ENCODE measurements at regions not wholly inside any gene's neighbourhood (a gene's known extent, or its start where the extent isn't known, plus 50 kb on each side); places are given as distances from the start of the nearest gene placed in this dataset.
A peak's percentile ranks its signal among the peaks of the same experiment; 100 is the strongest.

- no peaks in the 10 kb centered on the region for H3K4me1 Mint-ChIP-seq
- POLR2A ChIA-PET, result no interaction called here
- H3K4me3 Mint-ChIP-seq, result no peak overlapping the region
- H3K36me3 ChIP-seq (ENCODE audit: control insufficient read depth in 2 of 2, extremely low read depth in 1 of 2, insufficient read depth in 1 of 2, low read length in 1 of 2), result no peaks in the 10 kb centered on the region
- H3K27ac ChIP-seq (ENCODE audit: low read length), result no peak overlapping the region
- H3K9me3 ChIP-seq, result no peaks in the 10 kb centered on the region
- peaks cover 0 to 36% of the 10 kb centered on the region in 2 experiments for H3K27me3 ChIP-seq (replicated peaks in 1 of 2; ENCODE audit: control insufficient read depth in 2 of 2, extremely low read depth in 1 of 2, insufficient read depth in 2 of 2, low read length in 1 of 2)
- whole genome bisulfite sequencing (ENCODE audit: insufficient coverage), result 60% methylated on average over 9 of the region's 14 CpGs
- H3K27ac Mint-ChIP-seq, result no peak overlapping the region
- peaks cover 27 to 54% of the 10 kb centered on the region in 2 donors for H3K27me3 Mint-ChIP-seq
- CTCF ChIA-PET, result no interaction called here
- H3K4me1 ChIP-seq (ENCODE audit: control insufficient read depth in 1 of 2, extremely low read depth in 1 of 2, insufficient read depth in 2 of 2, low read length in 2 of 2), result no peaks in the 10 kb centered on the region
- ATAC-seq (replicated peaks in 1 of 4) (no peak), DNase-seq (peak in 1 of 35 experiments; percentile 18)
- H3K9me3 Mint-ChIP-seq, result no peaks in the 10 kb centered on the region
- no peak overlapping the region for H3K4me3 ChIP-seq (ENCODE audit: control insufficient read depth in 1 of 2, extremely low read depth in 1 of 2, low read length in 1 of 2)
- H3K36me3 Mint-ChIP-seq, result no peaks in the 10 kb centered on the region
Observed at GRCh38 chr7:45106-46090, 147.0 kb upstream of the FAM20C start.

- H3K4me3 Mint-ChIP-seq, result no peak overlapping the region
- no peak for DNase-seq
- H3K27me3 ChIP-seq (replicated peaks in 1 of 2; ENCODE audit: control insufficient read depth in 2 of 2, extremely low read depth in 1 of 2, insufficient read depth in 2 of 2, low read length in 1 of 2), result peaks cover 0 to 36% of the 10 kb centered on the region in 2 experiments
- H3K4me3 ChIP-seq (ENCODE audit: control insufficient read depth in 1 of 2, extremely low read depth in 1 of 2, low read length in 1 of 2), result no peak overlapping the region
- 83% methylated on average over 5 of the region's 11 CpGs for WGBS (ENCODE audit: insufficient coverage)
- no peaks in the 10 kb centered on the region for H3K9me3 ChIP-seq
- POLR2A ChIA-PET, result no interaction called here
- no peaks in the 10 kb centered on the region for H3K4me1 ChIP-seq (ENCODE audit: control insufficient read depth in 1 of 2, extremely low read depth in 1 of 2, insufficient read depth in 2 of 2, low read length in 2 of 2)
- no peaks in the 10 kb centered on the region for H3K36me3 Mint-ChIP-seq
- H3K27ac Mint-ChIP-seq, result no peak overlapping the region
- H3K27me3 Mint-ChIP-seq, result peaks cover 27 to 51% of the 10 kb centered on the region in 2 donors
- H3K36me3 ChIP-seq (ENCODE audit: control insufficient read depth in 2 of 2, extremely low read depth in 1 of 2, insufficient read depth in 1 of 2, low read length in 1 of 2), result no peaks in the 10 kb centered on the region
- H3K9me3 Mint-ChIP-seq, result no peaks in the 10 kb centered on the region
- H3K27ac ChIP-seq (ENCODE audit: low read length), result no peak overlapping the region
- ATAC-seq (replicated peaks in 1 of 4), result no peak
- CTCF ChIA-PET, result no interaction called here
- H3K4me1 Mint-ChIP-seq, result no peaks in the 10 kb centered on the region
Observed at GRCh38 chr7:46123-46829, 146.1 kb upstream of the FAM20C start.

GRCh38 chr7:46830-47140, 145.6 kb upstream of the FAM20C start:
- no peak overlapping the region for H3K27ac Mint-ChIP-seq
- CTCF ChIA-PET, result no interaction called here
- Histone ChIP-seq H3K4me3 (ENCODE audit: control insufficient read depth in 1 of 2, extremely low read depth in 1 of 2, low read length in 1 of 2) (no peak overlapping the region), H3K4me1 (ENCODE audit: control insufficient read depth in 1 of 2, extremely low read depth in 1 of 2, insufficient read depth in 2 of 2, low read length in 2 of 2) (no peaks in the 10 kb centered on the region), H3K36me3 (ENCODE audit: control insufficient read depth in 2 of 2, extremely low read depth in 1 of 2, insufficient read depth in 1 of 2, low read length in 1 of 2) (no peaks in the 10 kb centered on the region), H3K9me3 (no peaks in the 10 kb centered on the region), H3K27me3 (replicated peaks in 1 of 2; ENCODE audit: control insufficient read depth in 2 of 2, extremely low read depth in 1 of 2, insufficient read depth in 2 of 2, low read length in 1 of 2) (peaks cover 0 to 36% of the 10 kb centered on the region in 2 experiments), H3K27ac (ENCODE audit: low read length) (no peak overlapping the region)
- H3K4me1 Mint-ChIP-seq, result no peaks in the 10 kb centered on the region
- POLR2A ChIA-PET, result no interaction called here
- ATAC-seq (replicated peaks in 1 of 4) (no peak), DNase-seq (no peak)
- no peaks in the 10 kb centered on the region for H3K9me3 Mint-ChIP-seq
- H3K4me3 Mint-ChIP-seq, result no peak overlapping the region
- peaks cover 23 to 45% of the 10 kb centered on the region in 2 donors for H3K27me3 Mint-ChIP-seq
- H3K36me3 Mint-ChIP-seq, result no peaks in the 10 kb centered on the region
- WGBS (ENCODE audit: insufficient coverage), result 100% methylated on average over 1 of the region's 5 CpGs

GRCh38 chr7:51456-52068, 140.8 kb upstream of the FAM20C start:
- Histone ChIP-seq H3K9me3 (no peaks in the 10 kb centered on the region), H3K27ac (ENCODE audit: low read length) (no peak overlapping the region), H3K4me3 (ENCODE audit: control insufficient read depth in 1 of 2, extremely low read depth in 1 of 2, low read length in 1 of 2) (no peak overlapping the region), H3K4me1 (ENCODE audit: control insufficient read depth in 1 of 2, extremely low read depth in 1 of 2, insufficient read depth in 2 of 2, low read length in 2 of 2) (no peaks in the 10 kb centered on the region), H3K27me3 (replicated peaks in 1 of 2; ENCODE audit: control insufficient read depth in 2 of 2, extremely low read depth in 1 of 2, insufficient read depth in 2 of 2, low read length in 1 of 2) (peaks cover 0 to 13% of the 10 kb centered on the region in 2 experiments), H3K36me3 (ENCODE audit: control insufficient read depth in 2 of 2, extremely low read depth in 1 of 2, insufficient read depth in 1 of 2, low read length in 1 of 2) (no peaks in the 10 kb centered on the region)
- WGBS (ENCODE audit: insufficient coverage), result 86% methylated on average over 9 of the region's 11 CpGs
- DNase-seq (peak in 1 of 35 experiments; percentile 12), ATAC-seq (replicated peaks in 1 of 4) (no peak)
- H3K9me3 Mint-ChIP-seq, result no peaks in the 10 kb centered on the region
- no peaks in the 10 kb centered on the region for H3K36me3 Mint-ChIP-seq
- H3K27me3 Mint-ChIP-seq, result peaks cover 11 to 14% of the 10 kb centered on the region in 2 donors
- H3K27ac Mint-ChIP-seq, result no peak overlapping the region
- no peak overlapping the region for H3K4me3 Mint-ChIP-seq
- POLR2A ChIA-PET, result no interaction called here
- CTCF ChIA-PET, result no interaction called here
- no peaks in the 10 kb centered on the region for H3K4me1 Mint-ChIP-seq

GRCh38 chr7:52100-52499, 140.3 kb upstream of the FAM20C start:
- ChIA-PET POLR2A (no interaction called here), CTCF (no interaction called here)
- no peaks in the 10 kb centered on the region for H3K36me3 ChIP-seq (ENCODE audit: control insufficient read depth in 2 of 2, extremely low read depth in 1 of 2, insufficient read depth in 1 of 2, low read length in 1 of 2)
- Mint-ChIP-seq H3K27ac (no peak overlapping the region), H3K9me3 (no peaks in the 10 kb centered on the region), H3K4me3 (no peak overlapping the region), H3K27me3 (peaks cover 5 to 8% of the 10 kb centered on the region in 2 donors), H3K36me3 (no peaks in the 10 kb centered on the region), H3K4me1 (no peaks in the 10 kb centered on the region)
- peaks cover 0 to 10% of the 10 kb centered on the region in 2 experiments for H3K27me3 ChIP-seq (replicated peaks in 1 of 2; ENCODE audit: control insufficient read depth in 2 of 2, extremely low read depth in 1 of 2, insufficient read depth in 2 of 2, low read length in 1 of 2)
- no peaks in the 10 kb centered on the region for H3K9me3 ChIP-seq
- no CpG with 5 or more reads among the region's 3 CpGs for WGBS (ENCODE audit: insufficient coverage)
- DNase-seq (no peak), ATAC-seq (replicated peaks in 1 of 4) (no peak)
- no peaks in the 10 kb centered on the region for H3K4me1 ChIP-seq (ENCODE audit: control insufficient read depth in 1 of 2, extremely low read depth in 1 of 2, insufficient read depth in 2 of 2, low read length in 2 of 2)
- no peak overlapping the region for H3K27ac ChIP-seq (ENCODE audit: low read length)
- no peak overlapping the region for H3K4me3 ChIP-seq (ENCODE audit: control insufficient read depth in 1 of 2, extremely low read depth in 1 of 2, low read length in 1 of 2)

- no peaks in the 10 kb centered on the region for H3K4me1 ChIP-seq (ENCODE audit: control insufficient read depth in 1 of 2, extremely low read depth in 1 of 2, insufficient read depth in 2 of 2, low read length in 2 of 2)
- DNase-seq (no peak), ATAC-seq (replicated peaks in 1 of 4) (no peak)
- H3K27me3 ChIP-seq (replicated peaks in 1 of 2; ENCODE audit: control insufficient read depth in 2 of 2, extremely low read depth in 1 of 2, insufficient read depth in 2 of 2, low read length in 1 of 2), result peaks cover 0 to 10% of the 10 kb centered on the region in 2 experiments
- WGBS (ENCODE audit: insufficient coverage), result 100% methylated on average over 1 of the region's 1 CpG
- Mint-ChIP-seq H3K27me3 (peaks cover 5 to 7% of the 10 kb centered on the region in 2 donors), H3K9me3 (no peaks in the 10 kb centered on the region), H3K36me3 (no peaks in the 10 kb centered on the region), H3K4me3 (no peak overlapping the region), H3K27ac (no peak overlapping the region), H3K4me1 (no peaks in the 10 kb centered on the region)
- CTCF ChIA-PET, result no interaction called here
- no peaks in the 10 kb centered on the region for H3K36me3 ChIP-seq (ENCODE audit: control insufficient read depth in 2 of 2, extremely low read depth in 1 of 2, insufficient read depth in 1 of 2, low read length in 1 of 2)
- H3K4me3 ChIP-seq (ENCODE audit: control insufficient read depth in 1 of 2, extremely low read depth in 1 of 2, low read length in 1 of 2), result no peak overlapping the region
- POLR2A ChIA-PET, result no interaction called here
- H3K9me3 ChIP-seq, result no peaks in the 10 kb centered on the region
- no peak overlapping the region for H3K27ac ChIP-seq (ENCODE audit: low read length)
Observed at GRCh38 chr7:53531-53930, 138.8 kb upstream of the FAM20C start.

Measured in T-cell (primary cell).